OCI-LY3 (cell line): ENCODE measurements at regions not wholly inside any gene's neighbourhood (a gene's known extent, or its start where the extent isn't known, plus 50 kb on each side); places are given as distances from the start of the nearest gene placed in this dataset.

ENCODE experiments used
- H2AFZ ChIP-seq: fragments of 200-600, 300-600 bp; shearing (Covaris generic); 2 replicates; pipeline ENCODE4 v1.6.0; 2014; ENCODE audit warnings: antibody characterized with exemption, low read depth, low read length
- H3K27ac ChIP-seq: fragments of 200-600, 300-600 bp; sonication (generic); 2 replicates; pipeline ENCODE4 v1.5.1; 2014; ENCODE audit warnings: mild to moderate bottlenecking, low read length, moderate library complexity, mixed read lengths
- H3K27me3 ChIP-seq: fragments of 200-600, 300-600 bp; sonication (generic); 2 replicates; pipeline ENCODE4 v1.6.1; 2014; ENCODE audit warnings: low read depth, low read length, mixed read lengths
- H3K36me3 ChIP-seq: fragments of 200-600, 300-600 bp; sonication (generic); replicated peaks from 2 replicates; pipeline ENCODE3; 2014; ENCODE audit warnings: low read depth, low read length, mixed read lengths
- H3K4me1 ChIP-seq: fragments of 300-600, 200-600 bp; sonication (generic); 2 replicates; pipeline ENCODE4 v1.6.1; 2014; ENCODE audit warnings: low read length, mixed read lengths
- H3K4me2 ChIP-seq: fragments of 200-600, 300-600 bp; sonication (generic); 2 replicates; pipeline ENCODE4 v1.6.1; 2014; ENCODE audit warnings: low read length, mixed read lengths
- H3K4me3 ChIP-seq: fragments of 300-600, 200-600 bp; sonication (generic); 2 replicates; pipeline ENCODE4 v1.5.1; 2014; ENCODE audit warnings: antibody characterized with exemption, mild to moderate bottlenecking, low read length, moderate library complexity
- H3K79me2 ChIP-seq: fragments of 300-600, 200-600 bp; shearing (Covaris generic); 2 replicates; pipeline ENCODE4 v1.6.1; 2014; ENCODE audit warnings: mild to moderate bottlenecking, low read length, mixed read lengths
- H3K9ac ChIP-seq: fragments of 300-600, 200-600 bp; shearing (Covaris generic); 2 replicates; pipeline ENCODE4 v1.6.0; 2014; ENCODE audit warnings: mild to moderate bottlenecking, low read length, moderate library complexity
- H3K9me3 ChIP-seq: fragments of 200-600, 300-600 bp; shearing (Covaris generic); 2 replicates; pipeline ENCODE4 v1.6.1; 2014; ENCODE audit warnings: low read length, mixed read lengths; ENCODE audit not compliant: insufficient read depth
- H4K20me1 ChIP-seq: fragments of 200-600, 300-600 bp; sonication (generic); 2 replicates; pipeline ENCODE4 v1.6.1; 2016; ENCODE audit warnings: low read length, mixed read lengths; ENCODE audit not compliant: insufficient read depth
- EZH2phosphoT487 ChIP-seq: fragments of 200-600 bp; shearing (Covaris generic); IDR thresholded peaks from 2 replicates; pipeline ENCODE4 v1.6.1; 2018; ENCODE audit warnings: antibody characterized with exemption, mixed run types, low read depth
- TF ChIP-seq, protein P1 (sequence below): fragments of 200-600, 300-600 bp; sonication (generic); IDR thresholded peaks from 2 replicates; pipeline ENCODE4 v1.5.1; 2014; ENCODE audit warnings: antibody characterized with exemption, low read length, low read depth

DNA sequence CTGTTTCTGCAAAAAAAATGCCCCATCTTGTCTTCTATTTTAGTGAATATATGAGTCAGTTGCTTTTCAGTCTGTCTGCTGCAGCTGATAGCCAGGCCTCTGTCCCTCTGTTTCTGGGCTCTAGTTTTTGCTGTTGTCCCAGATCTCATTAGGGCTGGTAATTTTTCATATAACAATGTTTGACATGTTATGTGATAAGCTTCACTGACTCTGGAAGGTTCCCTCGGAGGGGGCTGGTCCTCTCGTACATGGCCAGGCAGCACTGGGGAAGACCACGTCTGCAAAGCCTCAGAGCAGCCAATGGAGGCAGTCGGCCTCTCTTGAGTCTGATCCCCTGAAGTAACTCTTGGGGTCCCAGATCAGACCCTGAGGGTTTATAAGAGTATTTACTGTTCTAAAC is 223.8 kb downstream of the THBS2 start:
- TF ChIP-seq, protein P1, sequence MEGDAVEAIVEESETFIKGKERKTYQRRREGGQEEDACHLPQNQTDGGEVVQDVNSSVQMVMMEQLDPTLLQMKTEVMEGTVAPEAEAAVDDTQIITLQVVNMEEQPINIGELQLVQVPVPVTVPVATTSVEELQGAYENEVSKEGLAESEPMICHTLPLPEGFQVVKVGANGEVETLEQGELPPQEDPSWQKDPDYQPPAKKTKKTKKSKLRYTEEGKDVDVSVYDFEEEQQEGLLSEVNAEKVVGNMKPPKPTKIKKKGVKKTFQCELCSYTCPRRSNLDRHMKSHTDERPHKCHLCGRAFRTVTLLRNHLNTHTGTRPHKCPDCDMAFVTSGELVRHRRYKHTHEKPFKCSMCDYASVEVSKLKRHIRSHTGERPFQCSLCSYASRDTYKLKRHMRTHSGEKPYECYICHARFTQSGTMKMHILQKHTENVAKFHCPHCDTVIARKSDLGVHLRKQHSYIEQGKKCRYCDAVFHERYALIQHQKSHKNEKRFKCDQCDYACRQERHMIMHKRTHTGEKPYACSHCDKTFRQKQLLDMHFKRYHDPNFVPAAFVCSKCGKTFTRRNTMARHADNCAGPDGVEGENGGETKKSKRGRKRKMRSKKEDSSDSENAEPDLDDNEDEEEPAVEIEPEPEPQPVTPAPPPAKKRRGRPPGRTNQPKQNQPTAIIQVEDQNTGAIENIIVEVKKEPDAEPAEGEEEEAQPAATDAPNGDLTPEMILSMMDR = no peak
- TF ChIP-seq EZH2phosphoT487 = no peak
- no peak overlapping the region for H3K9ac ChIP-seq
- no peak overlapping the region for H3K27ac ChIP-seq
- H3K9me3 ChIP-seq = no peaks in the 10 kb centered on the region
- no peaks in the 10 kb centered on the region for H4K20me1 ChIP-seq
- H3K27me3 ChIP-seq = no peaks in the 10 kb centered on the region
- H3K79me2 ChIP-seq = no peaks in the 10 kb centered on the region
- no peaks in the 10 kb centered on the region for H3K36me3 ChIP-seq
- no peak overlapping the region for H3K4me3 ChIP-seq
- H3K4me1 ChIP-seq = peaks cover 17% of the 10 kb centered on the region
- H3K4me2 ChIP-seq = no peak overlapping the region
- H2AFZ ChIP-seq = no peak overlapping the region

DNA sequence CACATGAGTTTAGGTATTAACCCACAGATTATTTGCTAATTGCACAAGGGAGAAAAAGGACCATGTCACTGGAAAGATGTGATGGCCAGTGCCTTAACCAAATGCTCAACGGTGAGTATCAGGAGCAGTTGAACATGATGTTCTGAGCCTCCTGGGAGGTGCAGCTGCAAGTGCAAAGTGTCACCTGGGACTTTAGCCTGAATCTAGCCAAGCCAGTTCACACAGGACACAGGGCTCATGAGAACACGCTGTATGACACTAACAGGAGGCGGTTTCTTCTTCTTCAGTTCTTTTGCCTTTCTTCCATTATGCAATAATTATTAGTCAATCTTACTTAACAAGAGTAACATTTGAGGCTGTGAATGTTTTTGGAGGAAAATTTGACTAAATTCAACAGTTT is 225.3 kb downstream of the THBS2 start:
- no peak overlapping the region for H2AFZ ChIP-seq
- H3K4me3 ChIP-seq = no peak overlapping the region
- no peaks in the 10 kb centered on the region for H3K79me2 ChIP-seq
- peaks cover 17% of the 10 kb centered on the region for H3K4me1 ChIP-seq
- no peak overlapping the region for H3K9ac ChIP-seq
- no peak overlapping the region for H3K27ac ChIP-seq
- 0 out of 2 replicates have a peak overlapping the region, but pooled peaks have one; percentile 49 for H3K4me2 ChIP-seq
- H4K20me1 ChIP-seq = no peaks in the 10 kb centered on the region
- no peaks in the 10 kb centered on the region for H3K36me3 ChIP-seq
- H3K9me3 ChIP-seq = no peaks in the 10 kb centered on the region
- no peaks in the 10 kb centered on the region for H3K27me3 ChIP-seq
- TF ChIP-seq EZH2phosphoT487 = no peak
- TF ChIP-seq, protein P1 = no peak

DNA sequence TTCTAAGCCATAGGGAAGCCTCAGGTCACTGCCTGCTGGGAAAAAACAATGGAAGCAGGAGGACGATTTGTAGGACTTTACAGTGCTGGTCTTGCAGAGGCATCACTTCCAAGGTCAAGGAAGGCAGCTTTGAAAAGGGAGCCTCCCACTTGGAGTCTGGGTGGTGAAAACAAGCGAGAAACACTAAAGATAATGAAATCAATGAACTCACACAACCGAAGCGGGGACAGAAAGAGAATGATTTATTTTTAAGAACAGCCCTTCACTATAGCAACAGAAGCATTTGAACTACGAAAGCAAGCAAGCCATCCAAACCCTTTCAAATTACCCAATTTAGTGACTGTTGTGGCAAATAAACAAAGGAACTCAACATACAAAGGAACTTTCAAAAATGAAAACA is 227.5 kb downstream of the THBS2 start:
- Histone ChIP-seq H3K4me1 (peaks cover 17% of the 10 kb centered on the region), H3K79me2 (no peaks in the 10 kb centered on the region), H3K9ac (no peak overlapping the region), H4K20me1 (no peaks in the 10 kb centered on the region), H3K27ac (no peak overlapping the region), H3K4me3 (no peak overlapping the region), H3K9me3 (no peaks in the 10 kb centered on the region), H3K36me3 (no peaks in the 10 kb centered on the region), H2AFZ (no peak overlapping the region), H3K27me3 (no peaks in the 10 kb centered on the region), H3K4me2 (no peak overlapping the region)
- TF ChIP-seq, protein P1 = no peak
- no peak for TF ChIP-seq EZH2phosphoT487

DNA sequence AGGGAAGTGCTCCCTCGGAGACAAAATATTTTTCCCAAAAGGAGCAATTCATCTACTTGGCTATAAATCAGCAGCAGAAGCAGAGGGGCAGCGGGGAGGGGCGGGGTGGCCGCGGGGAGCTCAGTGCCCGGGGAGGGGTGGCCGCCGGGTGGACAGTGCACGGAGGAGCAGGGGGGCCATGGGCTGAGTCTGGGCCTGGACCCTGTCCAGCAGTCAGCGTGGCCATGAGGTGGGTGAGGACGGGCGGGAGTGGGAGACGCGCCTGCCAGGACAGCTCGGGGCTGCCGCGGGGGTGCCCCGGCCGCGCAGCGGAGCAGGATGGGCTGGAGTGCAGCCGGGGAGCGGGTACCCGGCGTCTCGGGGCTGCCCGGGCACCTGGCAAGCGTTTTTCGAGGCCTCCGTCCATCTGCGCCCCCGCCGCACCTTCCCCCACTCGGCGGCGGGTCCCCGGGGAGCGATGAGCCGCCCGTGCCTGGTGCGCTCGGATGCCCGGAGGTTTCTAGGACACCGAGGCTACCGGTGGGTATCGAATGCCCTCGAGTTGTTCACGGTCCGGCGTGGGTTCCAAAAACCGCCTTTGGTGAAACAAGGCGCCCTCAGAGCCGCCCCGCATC is 229.5 kb downstream of the THBS2 start:
- TF ChIP-seq, protein P1 = no peak
- TF ChIP-seq EZH2phosphoT487 = no peak
- Histone ChIP-seq H3K4me3 (no peak overlapping the region), H3K9ac (no peak overlapping the region), H3K27ac (no peak overlapping the region), H3K4me2 (no peak overlapping the region), H2AFZ (no peak overlapping the region), H3K4me1 (peaks cover 17% of the 10 kb centered on the region), H3K27me3 (no peaks in the 10 kb centered on the region), H3K36me3 (no peaks in the 10 kb centered on the region), H3K79me2 (no peaks in the 10 kb centered on the region), H3K9me3 (no peaks in the 10 kb centered on the region), H4K20me1 (no peaks in the 10 kb centered on the region)
